Suprapubic skin (tissue), 4 donors: ENCODE measurements at regions not wholly inside any gene's neighbourhood (a gene's known extent, or its start where the extent isn't known, plus 50 kb on each side); places are given as distances from the start of the nearest gene placed in this dataset.

Experiments used
- CTCF ChIP-seq, 2 donors: fragments of 200-600 bp in 1 of 2; fragments of 450-650 bp in 1 of 2; sonication (generic) in 1 of 2; IDR thresholded peaks; one replicate each; pipeline ENCODE4 v1.5.1; 2016 to 2019; ENCODE audit warnings: antibody characterized with exemption in 2 of 2, mild to moderate bottlenecking in 1 of 2, moderate library complexity in 1 of 2
- EP300 ChIP-seq: sonication (generic); formaldehyde crosslinking; IDR thresholded peaks from one replicate; pipeline ENCODE4 v1.6.1; 2017; ENCODE audit warnings: antibody characterized with exemption
- POLR2A ChIP-seq, 2 donors: fragments of 450-650 bp; IDR thresholded peaks; one replicate each; pipeline ENCODE4 v1.6.1; 2017; ENCODE audit warnings: antibody characterized with exemption in 2 of 2, mild to moderate bottlenecking in 2 of 2, moderate library complexity in 2 of 2
- POLR2AphosphoS5 ChIP-seq, 3 donors: sonication (generic); formaldehyde crosslinking; IDR thresholded peaks; one replicate each; pipeline ENCODE4 v1.6.1; 2017; ENCODE audit warnings: antibody characterized with exemption in 3 of 3

DNA sequence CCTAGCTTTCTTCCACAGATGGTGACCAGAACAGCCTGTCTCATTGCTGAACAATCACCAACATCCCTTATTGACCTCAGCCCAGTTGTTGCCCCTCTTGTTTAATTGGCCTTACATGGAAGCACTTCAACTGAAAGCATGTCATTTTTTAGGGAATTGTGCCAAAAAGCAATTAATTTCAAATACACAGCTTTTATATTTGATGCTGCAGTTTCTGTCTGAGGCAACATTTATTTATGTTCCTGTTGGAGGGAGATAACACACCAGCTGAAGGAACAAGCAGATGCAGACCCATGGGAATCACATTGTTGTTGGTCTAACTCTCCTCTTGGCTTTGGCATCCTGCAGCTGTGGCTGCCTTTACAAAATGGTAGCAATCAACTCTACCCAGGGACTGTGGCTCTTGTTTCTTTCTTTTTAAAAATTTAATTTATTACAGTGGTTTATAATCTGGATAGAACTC lies 498.1 kb upstream of the RGMA start:
- no peak for TF ChIP-seq POLR2AphosphoS5 (IDR thresholded peaks at IDR 0.05)
- TF ChIP-seq CTCF (IDR thresholded peaks at IDR 0.05) = no peak
- TF ChIP-seq POLR2A (IDR thresholded peaks at IDR 0.05) = no peak
- no peak for TF ChIP-seq EP300
